Keratinocyte (primary cell): ENCODE measurements at regions not wholly inside any gene's neighbourhood (a gene's known extent, or its start where the extent isn't known, plus 50 kb on each side); places are given as distances from the start of the nearest gene placed in this dataset.

ENCODE experiments used
- DNase-seq: peaks from one replicate; pipeline ENCODE4 v3.0.0-alpha.2; 2011; ENCODE audit warnings: low read depth, missing footprints, low spot score
- FAIRE-seq: peaks from 2 replicates; lab custom pipeline; 2011; peaks lifted over from hg19 to GRCh38; lab: Jason Lieb, UNC
- H2AFZ ChIP-seq: 2 replicates; pipeline ENCODE4 v1.6.0; 2012; ENCODE audit warnings: low read length, control low read depth, inconsistent platforms; ENCODE audit not compliant: control insufficient read depth
- H3K27ac ChIP-seq: 2 replicates; pipeline ENCODE4 v1.5.1; 2011; ENCODE audit warnings: low read length; ENCODE audit not compliant: control insufficient read depth, insufficient read depth
- H3K27me3 ChIP-seq: 3 replicates; pipeline ENCODE4 v1.6.0; 2011; ENCODE audit warnings: low read length; ENCODE audit not compliant: control insufficient read depth, insufficient read depth; ENCODE audit errors: extremely low read depth
- H3K36me3 ChIP-seq, 2 experiments: 2 replicates in 1 of 2; 3 replicates in 1 of 2; pipeline ENCODE4 v1.5.1; 2011; ENCODE audit warnings: low read length in 2 of 2, mild to moderate bottlenecking in 1 of 2; ENCODE audit not compliant: control insufficient read depth in 2 of 2, insufficient read depth in 2 of 2; ENCODE audit errors: extremely low read depth in 1 of 2
- H3K4me1 ChIP-seq: 3 replicates; pipeline ENCODE4 v1.5.1; 2011; ENCODE audit warnings: low read length; ENCODE audit not compliant: control insufficient read depth, insufficient read depth; ENCODE audit errors: extremely low read depth
- H3K4me2 ChIP-seq: 3 replicates; pipeline ENCODE4 v1.6.0; 2011; ENCODE audit warnings: low read depth, low read length; ENCODE audit not compliant: control insufficient read depth, insufficient read depth; ENCODE audit errors: extremely low read depth
- H3K4me3 ChIP-seq, 3 experiments: fragments of 200-600 bp in 1 of 3; sonication (generic) in 1 of 3; 2 replicates in 2 of 3; 3 replicates in 1 of 3; pipeline ENCODE4 v1.5.1; 2011 to 2016; ENCODE audit warnings: low read length in 3 of 3, mild to moderate bottlenecking in 3 of 3, control low read depth in 2 of 3, inconsistent platforms in 1 of 3, low read depth in 1 of 3, mixed read lengths in 1 of 3, mixed run types in 1 of 3, moderate library complexity in 1 of 3; ENCODE audit not compliant: control insufficient read depth in 2 of 3, insufficient read depth in 2 of 3; ENCODE audit errors: extremely low read depth in 1 of 3
- H3K79me2 ChIP-seq: 2 replicates; pipeline ENCODE4 v1.6.0; 2012; ENCODE audit warnings: low read length; ENCODE audit not compliant: control insufficient read depth, insufficient read depth
- H3K9ac ChIP-seq: 3 replicates; pipeline ENCODE4 v1.6.0; 2011; ENCODE audit warnings: low read length; ENCODE audit not compliant: control insufficient read depth, insufficient read depth; ENCODE audit errors: extremely low read depth
- H3K9me1 ChIP-seq: 3 replicates; pipeline ENCODE4 v1.6.0; 2011; ENCODE audit warnings: low read length; ENCODE audit not compliant: control insufficient read depth, insufficient read depth; ENCODE audit errors: extremely low read depth
- H3K9me3 ChIP-seq: 2 replicates; pipeline ENCODE4 v1.5.1; 2012; ENCODE audit warnings: low read depth, low read length; ENCODE audit not compliant: control insufficient read depth
- H4K20me1 ChIP-seq: 3 replicates; pipeline ENCODE4 v1.6.0; 2011; ENCODE audit warnings: low read length; ENCODE audit not compliant: control insufficient read depth, insufficient read depth; ENCODE audit errors: extremely low read depth
- EZH2 ChIP-seq: IDR thresholded peaks from one replicate; pipeline ENCODE4 v1.6.1; 2012; ENCODE audit warnings: inconsistent platforms, mild to moderate bottlenecking, low read length, moderate library complexity
- dilution Hi-C: fragments of 300-500 bp; cut with MboI; formaldehyde crosslinking; loops from one replicate; pipeline ENCODE4 v1.7.0; 2020; ENCODE audit warnings: low sequenced_read_pairs; ENCODE audit not compliant: extremely low pct_ligation_motif_present
- TF ChIP-seq, protein P1 (sequence below), 3 experiments: IDR thresholded peaks in 1 of 3; conservative IDR thresholded peaks in 1 of 3; optimal IDR thresholded peaks in 1 of 3; 2 replicates in 2 of 3; 3 replicates in 1 of 3; pipeline versions ENCODE3 to v1.5.1; 2011; ENCODE audit warnings: low read length in 3 of 3, mild to moderate bottlenecking in 3 of 3, moderate library complexity in 2 of 3, control low read depth in 1 of 3, inconsistent platforms in 1 of 3; ENCODE audit not compliant: insufficient read depth in 2 of 3; ENCODE audit errors: extremely low read depth in 1 of 3

DNA sequence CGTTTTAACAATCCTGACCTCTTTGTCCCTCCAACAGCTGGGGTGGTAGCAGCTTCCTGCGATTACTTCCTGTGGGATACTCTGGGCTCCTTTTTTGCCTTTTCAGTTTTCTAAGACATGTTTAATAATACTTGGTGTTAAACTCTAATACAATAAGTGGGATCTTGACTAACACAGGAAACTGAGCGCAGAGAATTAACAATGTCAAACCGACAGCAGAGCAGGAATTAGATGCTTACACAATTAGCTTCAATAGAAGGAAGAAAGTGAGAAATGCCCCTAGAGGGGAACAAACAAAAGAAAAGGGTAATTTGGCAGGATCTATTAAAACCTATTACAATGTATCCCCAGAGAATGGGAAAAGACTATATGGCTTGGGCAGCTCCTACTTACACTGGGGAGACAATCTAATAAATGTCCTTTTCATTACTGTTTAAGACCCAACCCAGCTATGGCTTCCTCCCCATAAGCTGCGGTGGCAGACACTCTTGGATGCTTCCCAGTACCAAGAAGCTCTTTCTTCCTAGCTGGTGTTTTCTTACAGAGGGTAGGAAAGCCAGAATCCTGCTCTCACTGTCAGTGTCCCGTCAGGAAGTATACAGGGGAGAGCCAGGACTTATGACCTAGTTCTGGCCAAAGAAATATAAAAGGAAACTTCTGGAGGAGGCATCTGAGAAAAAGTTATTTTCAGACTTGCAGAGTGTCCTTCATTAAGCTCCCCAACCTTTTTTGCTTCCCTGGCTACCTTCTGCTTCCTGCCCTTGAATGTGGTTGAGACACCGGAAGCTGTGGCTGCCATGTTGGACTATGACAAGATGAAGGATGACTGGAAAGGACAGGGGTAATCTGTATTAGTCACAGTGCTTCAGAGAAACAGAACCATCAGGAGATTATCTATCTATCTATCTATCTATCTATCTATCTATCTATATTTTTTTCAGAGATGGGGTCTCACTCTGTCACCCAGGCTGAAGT is 194.1 kb upstream of the KBTBD8 start:
- Histone ChIP-seq H3K27me3 (no peaks in the 10 kb centered on the region), H3K9me1 (no peaks in the 10 kb centered on the region), H3K4me3 (no peak overlapping the region), H3K4me1 (peaks cover 3% of the 10 kb centered on the region), H3K9me3 (no peaks in the 10 kb centered on the region), H3K9ac (no peak overlapping the region), H4K20me1 (no peaks in the 10 kb centered on the region), H3K27ac (no peak overlapping the region), H3K4me2 (no peak overlapping the region), H3K36me3 (no peaks in the 10 kb centered on the region), H3K79me2 (no peaks in the 10 kb centered on the region), H2AFZ (no peak overlapping the region)
- no peak for FAIRE-seq
- TF ChIP-seq, protein P1, sequence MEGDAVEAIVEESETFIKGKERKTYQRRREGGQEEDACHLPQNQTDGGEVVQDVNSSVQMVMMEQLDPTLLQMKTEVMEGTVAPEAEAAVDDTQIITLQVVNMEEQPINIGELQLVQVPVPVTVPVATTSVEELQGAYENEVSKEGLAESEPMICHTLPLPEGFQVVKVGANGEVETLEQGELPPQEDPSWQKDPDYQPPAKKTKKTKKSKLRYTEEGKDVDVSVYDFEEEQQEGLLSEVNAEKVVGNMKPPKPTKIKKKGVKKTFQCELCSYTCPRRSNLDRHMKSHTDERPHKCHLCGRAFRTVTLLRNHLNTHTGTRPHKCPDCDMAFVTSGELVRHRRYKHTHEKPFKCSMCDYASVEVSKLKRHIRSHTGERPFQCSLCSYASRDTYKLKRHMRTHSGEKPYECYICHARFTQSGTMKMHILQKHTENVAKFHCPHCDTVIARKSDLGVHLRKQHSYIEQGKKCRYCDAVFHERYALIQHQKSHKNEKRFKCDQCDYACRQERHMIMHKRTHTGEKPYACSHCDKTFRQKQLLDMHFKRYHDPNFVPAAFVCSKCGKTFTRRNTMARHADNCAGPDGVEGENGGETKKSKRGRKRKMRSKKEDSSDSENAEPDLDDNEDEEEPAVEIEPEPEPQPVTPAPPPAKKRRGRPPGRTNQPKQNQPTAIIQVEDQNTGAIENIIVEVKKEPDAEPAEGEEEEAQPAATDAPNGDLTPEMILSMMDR (optimal IDR thresholded peaks at IDR 0.05 in 1 of 3, IDR thresholded peaks at IDR 0.05 in 1 of 3, conservative IDR thresholded peaks at IDR 0.05 in 1 of 3; ENCODE audit: extremely low read depth in 1 of 3, insufficient read depth in 2 of 3, low read length in 3 of 3): no peak
- TF ChIP-seq EZH2: no peak
- dilution Hi-C loops: no loop called here
- DNase-seq: no peak

DNA sequence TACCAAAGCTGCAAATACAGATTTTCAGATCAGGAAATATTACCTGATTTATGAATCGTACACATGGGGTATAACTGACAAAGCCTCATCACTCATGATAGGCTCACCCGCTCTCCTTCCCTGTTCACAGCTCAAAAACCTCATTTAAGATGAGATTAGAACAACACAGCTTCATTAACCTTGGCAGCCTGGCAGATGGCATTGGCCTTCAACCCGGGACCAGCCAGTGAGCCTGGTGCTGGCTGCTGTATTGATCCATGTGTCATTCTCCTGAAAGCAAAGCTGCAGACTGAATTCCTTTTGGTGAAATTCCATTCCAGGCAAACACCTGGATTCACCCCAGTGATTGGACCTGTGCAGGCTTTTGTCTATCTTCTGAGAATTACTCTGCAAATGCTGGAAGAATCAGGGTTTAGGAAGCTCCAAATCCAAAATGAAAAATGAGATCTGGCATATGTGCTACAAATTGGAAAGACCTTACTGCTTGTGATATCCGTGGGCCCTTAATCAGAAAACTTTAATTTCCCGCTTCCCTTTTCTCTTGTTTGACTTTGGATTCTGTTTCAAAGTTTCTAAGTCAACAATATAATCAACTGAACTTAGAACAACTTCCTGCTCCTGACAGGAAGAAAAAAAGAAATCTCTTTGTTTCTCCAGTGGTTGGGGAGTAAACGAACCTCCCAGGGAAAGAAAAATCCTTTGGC is 189.1 kb upstream of the KBTBD8 start:
- no peak for DNase-seq
- dilution Hi-C loops: no loop called here

More for the DNA sequence above, 189.1 kb upstream of the KBTBD8 start:
- no peak overlapping the region for H3K27ac ChIP-seq
- no peak for TF ChIP-seq EZH2
- TF ChIP-seq, protein P1 (optimal IDR thresholded peaks at IDR 0.05 in 1 of 3, IDR thresholded peaks at IDR 0.05 in 1 of 3, conservative IDR thresholded peaks at IDR 0.05 in 1 of 3; ENCODE audit: extremely low read depth in 1 of 3, insufficient read depth in 2 of 3, low read length in 3 of 3): no peak
- FAIRE-seq: no peak
- H3K4me2 ChIP-seq: no peak overlapping the region
- H3K9me1 ChIP-seq: no peaks in the 10 kb centered on the region
- no peaks in the 10 kb centered on the region for H4K20me1 ChIP-seq
- H3K27me3 ChIP-seq: no peaks in the 10 kb centered on the region
- H3K9me3 ChIP-seq: no peaks in the 10 kb centered on the region
- H3K79me2 ChIP-seq: no peaks in the 10 kb centered on the region
- H3K4me1 ChIP-seq: peaks cover 3% of the 10 kb centered on the region
- peak overlapping the region; percentile 54 for H2AFZ ChIP-seq
- no peak overlapping the region for H3K4me3 ChIP-seq
- no peaks in the 10 kb centered on the region for H3K36me3 ChIP-seq
- no peak overlapping the region for H3K9ac ChIP-seq
